Kidney (tissue), 13 donors: ENCODE measurements at regions not wholly inside any gene's neighbourhood (a gene's known extent, or its start where the extent isn't known, plus 50 kb on each side); places are given as distances from the start of the nearest gene placed in this dataset.

Experiments used
- DNase-seq, 5 donors: peaks; one replicate each; pipeline ENCODE4 v3.0.0-alpha.2; 2013 to 2020
- FAIRE-seq: peaks from 2 replicates; lab custom pipeline; 2012; peaks lifted over from hg19 to GRCh38; lab: Jason Lieb, UNC
- H3K27ac ChIP-seq, 2 donors: one replicate each; pipeline ENCODE4 v1.7.0; 2013; ENCODE audit warnings: low read depth in 2 of 2, low read length in 2 of 2, inconsistent platforms in 1 of 2
- H3K27me3 ChIP-seq: one replicate; pipeline ENCODE4 v1.7.1; 2013; ENCODE audit warnings: low read length, inconsistent platforms; ENCODE audit not compliant: control insufficient read depth, insufficient read depth
- H3K36me3 ChIP-seq, 3 donors: one replicate each; pipeline versions ENCODE4 v1.7.0 to v1.7.1; 2013; ENCODE audit warnings: low read length in 3 of 3, control low read depth in 1 of 3, inconsistent platforms in 1 of 3; ENCODE audit not compliant: insufficient read depth in 3 of 3, control insufficient read depth in 2 of 3
- H3K4me1 ChIP-seq, 3 donors: one replicate each; pipeline versions ENCODE4 v1.7.0 to v1.7.1; 2013; ENCODE audit warnings: low read length in 3 of 3, inconsistent platforms in 1 of 3, low read depth in 1 of 3; ENCODE audit not compliant: control insufficient read depth in 2 of 3, insufficient read depth in 2 of 3
- H3K4me3 ChIP-seq, 3 donors: one replicate each; pipeline versions ENCODE4 v1.7.0 to v1.8.1; 2013; ENCODE audit warnings: low read length in 3 of 3, control low read depth in 1 of 3, inconsistent platforms in 1 of 3
- H3K9ac ChIP-seq, 3 donors: one replicate each; pipeline versions ENCODE4 v1.7.0 to v1.7.1; 2013; ENCODE audit warnings: low read length in 3 of 3, control low read depth in 1 of 3, inconsistent platforms in 1 of 3
- H3K9me3 ChIP-seq, 3 donors: one replicate each; pipeline versions ENCODE4 v1.7.0 to v1.7.1; 2013; ENCODE audit warnings: low read length in 3 of 3, control low read depth in 1 of 3, inconsistent platforms in 1 of 3; ENCODE audit not compliant: control insufficient read depth in 2 of 3, insufficient read depth in 1 of 3
- intact Hi-C: fragments of 100-400 bp; cut with DNase I; formaldehyde crosslinking; loops from one replicate; pipeline ENCODE4 v1.11.1; 2022
- TF ChIP-seq, protein P1 (sequence below): IDR thresholded peaks from 3 replicates; pipeline ENCODE4 v1.5.1; 2012; ENCODE audit warnings: mild to moderate bottlenecking, moderate library complexity, borderline replicate concordance; ENCODE audit not compliant: insufficient read depth; ENCODE audit errors: extremely low read depth
- donor health status: control.
- donor health status: control.
- donor health status: control.
- donor health status: control.
- donor health status: control.
- donor health status: DM: yes; HTN: yes; CAD: no.
- donor health status: Normal renal cell carcinoma (clear cell type).

DNA sequence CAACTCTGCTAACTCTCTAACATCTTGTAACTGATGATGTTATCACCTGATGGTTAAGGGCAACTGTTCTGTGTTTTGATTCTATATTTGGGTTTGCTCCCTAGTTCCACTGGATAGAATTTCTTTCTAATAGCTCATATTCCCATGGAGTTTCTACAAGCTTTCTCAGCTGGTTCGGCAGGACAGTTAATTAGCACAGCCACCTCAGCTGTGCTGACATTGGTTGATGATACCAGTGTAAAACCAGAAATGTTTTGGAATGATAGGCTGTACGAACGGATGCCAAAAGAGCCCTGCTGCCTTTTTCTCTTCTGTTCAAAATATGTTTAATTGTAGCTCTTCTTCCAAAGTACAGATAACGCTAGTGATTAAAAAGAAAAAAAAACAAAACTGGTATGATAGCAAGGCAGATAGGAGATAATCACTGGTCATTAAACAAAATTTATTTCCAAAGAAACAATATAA, 440.5 kb upstream of the ZNF608 start:
- Histone ChIP-seq H3K36me3 (no peaks in the 10 kb centered on the region), H3K4me1 (peaks cover 0 to 3% (median 0%) of the 10 kb centered on the region in 3 donors), H3K27me3 (no peaks in the 10 kb centered on the region), H3K9ac (no peak overlapping the region), H3K27ac (no peak overlapping the region), H3K9me3 (no peaks in the 10 kb centered on the region), H3K4me3 (no peak overlapping the region)
- FAIRE-seq (no peak), DNase-seq (peak in 1 of 5 donors; percentile 39)
- TF ChIP-seq, protein P1, sequence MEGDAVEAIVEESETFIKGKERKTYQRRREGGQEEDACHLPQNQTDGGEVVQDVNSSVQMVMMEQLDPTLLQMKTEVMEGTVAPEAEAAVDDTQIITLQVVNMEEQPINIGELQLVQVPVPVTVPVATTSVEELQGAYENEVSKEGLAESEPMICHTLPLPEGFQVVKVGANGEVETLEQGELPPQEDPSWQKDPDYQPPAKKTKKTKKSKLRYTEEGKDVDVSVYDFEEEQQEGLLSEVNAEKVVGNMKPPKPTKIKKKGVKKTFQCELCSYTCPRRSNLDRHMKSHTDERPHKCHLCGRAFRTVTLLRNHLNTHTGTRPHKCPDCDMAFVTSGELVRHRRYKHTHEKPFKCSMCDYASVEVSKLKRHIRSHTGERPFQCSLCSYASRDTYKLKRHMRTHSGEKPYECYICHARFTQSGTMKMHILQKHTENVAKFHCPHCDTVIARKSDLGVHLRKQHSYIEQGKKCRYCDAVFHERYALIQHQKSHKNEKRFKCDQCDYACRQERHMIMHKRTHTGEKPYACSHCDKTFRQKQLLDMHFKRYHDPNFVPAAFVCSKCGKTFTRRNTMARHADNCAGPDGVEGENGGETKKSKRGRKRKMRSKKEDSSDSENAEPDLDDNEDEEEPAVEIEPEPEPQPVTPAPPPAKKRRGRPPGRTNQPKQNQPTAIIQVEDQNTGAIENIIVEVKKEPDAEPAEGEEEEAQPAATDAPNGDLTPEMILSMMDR, result no peak
- intact Hi-C loops, result no loop called here

DNA sequence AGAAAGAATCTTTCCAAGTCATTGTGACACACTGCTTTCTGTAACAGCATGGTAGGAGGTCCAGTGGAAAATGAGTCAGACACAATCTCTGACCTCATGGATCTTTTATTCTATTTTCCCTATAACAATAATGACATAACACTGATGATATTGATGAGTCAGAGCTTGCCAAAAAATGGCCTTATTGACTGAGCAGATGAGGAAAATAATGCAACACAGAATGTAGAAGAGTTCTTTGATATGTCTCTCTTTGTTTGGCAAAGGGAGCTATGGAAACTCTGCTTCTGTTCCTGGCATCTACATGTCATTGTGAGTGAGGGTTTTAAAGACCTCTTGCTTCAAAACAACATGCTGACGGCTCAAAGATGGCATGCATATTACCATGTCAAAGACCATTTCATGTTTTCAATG, 443.1 kb upstream of the ZNF608 start:
- no peak for FAIRE-seq

DNA sequence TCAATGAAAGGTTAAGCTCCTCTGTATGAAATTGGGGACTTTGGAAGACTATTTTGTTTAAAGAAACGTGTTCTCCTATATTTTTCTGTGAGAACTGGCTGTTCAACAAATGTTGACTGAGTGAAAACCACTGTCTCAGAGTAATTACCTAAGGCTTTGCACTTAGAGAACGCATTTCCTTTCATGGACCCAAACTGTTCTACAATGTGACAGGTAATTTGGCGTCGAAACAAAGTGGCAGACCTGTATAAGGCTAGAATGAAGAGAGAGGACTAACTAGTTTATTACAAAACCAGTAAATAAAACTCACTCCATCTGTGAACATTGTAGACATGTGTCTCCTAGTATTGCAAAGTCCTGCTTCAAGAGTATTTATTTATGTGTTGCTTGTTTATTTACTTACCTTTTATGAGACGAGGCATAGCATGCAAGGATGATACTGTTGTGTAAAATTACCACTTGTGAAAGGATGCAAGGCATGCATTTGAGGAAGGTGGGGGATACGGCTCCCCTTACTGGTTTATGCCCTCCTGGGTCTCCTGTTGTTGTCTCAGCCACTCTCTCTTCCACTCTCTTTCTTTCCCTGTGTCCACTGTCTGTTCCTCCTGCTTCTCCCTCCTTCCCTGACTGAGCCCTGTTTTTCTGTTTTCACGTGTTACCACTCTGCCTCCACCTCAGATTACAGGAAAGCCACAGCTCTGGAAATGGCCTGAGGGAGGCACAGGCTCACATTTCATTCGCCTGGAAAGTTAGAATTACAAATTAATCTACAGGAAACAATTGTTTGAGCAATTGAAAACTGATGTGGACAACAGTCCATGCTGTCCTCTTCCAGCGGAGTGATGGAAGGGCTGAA, 444.0 kb upstream of the ZNF608 start:
- intact Hi-C loops, result no loop called here
- Histone ChIP-seq H3K27me3 (no peaks in the 10 kb centered on the region), H3K4me3 (no peak overlapping the region), H3K36me3 (no peaks in the 10 kb centered on the region), H3K4me1 (peaks cover 0 to 3% (median 0%) of the 10 kb centered on the region in 3 donors), H3K9me3 (no peaks in the 10 kb centered on the region), H3K27ac (no peak overlapping the region), H3K9ac (no peak overlapping the region)
- DNase-seq (peak in 3 of 5 donors; percentile 65 to 85 (median 84)), FAIRE-seq (no peak)
- TF ChIP-seq, protein P1, result no peak

More for the DNA sequence above, 443.1 kb upstream of the ZNF608 start:
- peaks cover 0 to 3% (median 0%) of the 10 kb centered on the region in 3 donors for H3K4me1 ChIP-seq
- no peaks in the 10 kb centered on the region for H3K36me3 ChIP-seq
- no peak overlapping the region for H3K4me3 ChIP-seq
- TF ChIP-seq, protein P1, result no peak
- no peaks in the 10 kb centered on the region for H3K9me3 ChIP-seq
- H3K27me3 ChIP-seq, result no peaks in the 10 kb centered on the region
- no peak overlapping the region for H3K9ac ChIP-seq
- no peak for DNase-seq
- intact Hi-C loops, result no loop called here
- H3K27ac ChIP-seq, result no peak overlapping the region
